ENCODE measurements at regions not wholly inside any gene's neighbourhood (a gene's known extent, or its start where the extent isn't known, plus 50 kb on each side); places are given as distances from the start of the nearest gene placed in this dataset.

DNA sequence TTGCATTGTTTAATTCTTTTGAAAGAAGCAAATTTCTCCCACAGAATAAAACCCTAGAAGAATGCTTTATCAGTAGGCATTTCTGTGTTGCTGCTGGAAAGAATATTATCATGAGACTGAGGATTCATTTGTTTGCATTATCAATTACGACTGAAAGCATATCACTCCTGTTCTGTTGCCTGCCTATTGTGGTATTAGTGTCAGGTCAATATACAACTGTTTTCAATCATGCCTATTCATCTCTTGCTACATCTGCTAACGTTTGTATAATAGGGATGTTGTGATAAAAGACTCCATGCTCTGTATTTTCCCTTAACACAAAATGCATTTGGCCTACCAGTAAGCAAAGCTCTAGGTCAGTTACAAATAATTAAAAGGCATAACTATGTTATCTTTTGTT, 221.5 kb downstream of the PTPRC start:
- CTCF ChIA-PET, result no interaction called here
- POLR2A ChIA-PET, result no interaction called here
- TF ChIP-seq HOXD13 (CRISPR knock-in tag; IDR thresholded peaks at IDR 0.05; ENCODE audit: borderline replicate concordance), result no peak
- no peak for TF ChIP-seq TCF7L2 (IDR thresholded peaks at IDR 0.05; ENCODE audit: borderline replicate concordance, low read depth, low read length)
- no peak for TF ChIP-seq ZNF292 (tag by site-specific recombination; IDR thresholded peaks at IDR 0.05; ENCODE audit: borderline replicate concordance, low read depth)
- no peak for TF ChIP-seq GLIS2 (tag by site-specific recombination; IDR thresholded peaks at IDR 0.05)
- TF ChIP-seq ZNF776 (tag by site-specific recombination; IDR thresholded peaks at IDR 0.05; ENCODE audit: borderline replicate concordance), result no peak
- no peak for TF ChIP-seq ZBTB20 (tag by site-specific recombination; IDR thresholded peaks at IDR 0.05)
- TF ChIP-seq ZNF555 (tag by site-specific recombination; conservative IDR thresholded peaks at IDR 0.05), result no peak
- TF ChIP-seq ZNF416 (tag by site-specific recombination; IDR thresholded peaks at IDR 0.05), result no peak
- no peak for TF ChIP-seq ZNF629 (tag by site-specific recombination; IDR thresholded peaks at IDR 0.05)
- no peak for TF ChIP-seq CTCF (tag by site-specific recombination; IDR thresholded peaks at IDR 0.05)
- TF ChIP-seq KLF1 (tag by site-specific recombination; IDR thresholded peaks at IDR 0.05), result no peak
- TF ChIP-seq GFI1B (tag by site-specific recombination; IDR thresholded peaks at IDR 0.05), result no peak
- TF ChIP-seq SP2 (tag by site-specific recombination; IDR thresholded peaks at IDR 0.05), result no peak
- no peak for TF ChIP-seq ZBTB21 (tag by site-specific recombination; IDR thresholded peaks at IDR 0.05)
- no peak for TF ChIP-seq SCRT1 (tag by site-specific recombination; IDR thresholded peaks at IDR 0.05; ENCODE audit: borderline replicate concordance)
- no peak for TF ChIP-seq ZNF146 (tag by site-specific recombination; IDR thresholded peaks at IDR 0.05)
- Histone ChIP-seq H3K4me3 (ENCODE audit: low read depth, low read length) (no peak overlapping the region), H3K9me3 (ENCODE audit: control insufficient read depth, insufficient read depth, low read depth, low read length) (no peaks in the 10 kb centered on the region), H3K27ac (ENCODE audit: extremely low read depth, low read depth, low read length) (no peak overlapping the region), H3K36me3 (ENCODE audit: control insufficient read depth in 2 of 2, insufficient read depth in 1 of 2, low read length in 2 of 2) (peaks cover 0 to 9% of the 10 kb centered on the region in 2 experiments; a peak in 2 of 3 replicates), H3K4me1 (ENCODE audit: control insufficient read depth, insufficient read depth, low read length) (0 out of 2 replicates have a peak, but pooled peaks cover 3% of the 10 kb centered on the region)

GRCh38 chr1:198861636-198862035, 222.8 kb downstream of the PTPRC start:
- TF ChIP-seq, protein P1, sequence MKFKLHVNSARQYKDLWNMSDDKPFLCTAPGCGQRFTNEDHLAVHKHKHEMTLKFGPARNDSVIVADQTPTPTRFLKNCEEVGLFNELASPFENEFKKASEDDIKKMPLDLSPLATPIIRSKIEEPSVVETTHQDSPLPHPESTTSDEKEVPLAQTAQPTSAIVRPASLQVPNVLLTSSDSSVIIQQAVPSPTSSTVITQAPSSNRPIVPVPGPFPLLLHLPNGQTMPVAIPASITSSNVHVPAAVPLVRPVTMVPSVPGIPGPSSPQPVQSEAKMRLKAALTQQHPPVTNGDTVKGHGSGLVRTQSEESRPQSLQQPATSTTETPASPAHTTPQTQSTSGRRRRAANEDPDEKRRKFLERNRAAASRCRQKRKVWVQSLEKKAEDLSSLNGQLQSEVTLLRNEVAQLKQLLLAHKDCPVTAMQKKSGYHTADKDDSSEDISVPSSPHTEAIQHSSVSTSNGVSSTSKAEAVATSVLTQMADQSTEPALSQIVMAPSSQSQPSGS (tag by site-specific recombination; IDR thresholded peaks at IDR 0.05; ENCODE audit: low read depth), result no peak
- TF ChIP-seq ZNF791 (tag by site-specific recombination; IDR thresholded peaks at IDR 0.05) (no peak), ZNF274 (IDR thresholded peaks at IDR 0.05; ENCODE audit: low read length) (no peak), ZNF274 (tag by site-specific recombination; IDR thresholded peaks at IDR 0.05; ENCODE audit: borderline replicate concordance) (no peak), ZNF707 (tag by site-specific recombination; IDR thresholded peaks at IDR 0.05) (no peak), GLIS1 (tag by site-specific recombination; IDR thresholded peaks at IDR 0.05) (no peak), ZNF416 (tag by site-specific recombination; IDR thresholded peaks at IDR 0.05) (no peak), ZBTB21 (tag by site-specific recombination; IDR thresholded peaks at IDR 0.05) (no peak), ZNF610 (tag by site-specific recombination; IDR thresholded peaks at IDR 0.05; ENCODE audit: borderline replicate concordance) (no peak), ZNF555 (tag by site-specific recombination; conservative IDR thresholded peaks at IDR 0.05) (no peak), ZNF521 (tag by site-specific recombination; IDR thresholded peaks at IDR 0.05) (no peak)
- H3K4me3 ChIP-seq (ENCODE audit: low read depth, low read length), result no peak overlapping the region
- 0 out of 2 replicates have a peak, but pooled peaks cover 3% of the 10 kb centered on the region for H3K4me1 ChIP-seq (ENCODE audit: control insufficient read depth, insufficient read depth, low read length)
- peaks cover 0 to 9% of the 10 kb centered on the region in 2 experiments; a peak in 2 of 3 replicates for H3K36me3 ChIP-seq (ENCODE audit: control insufficient read depth in 2 of 2, insufficient read depth in 1 of 2, low read length in 2 of 2)
- no peak overlapping the region for H3K27ac ChIP-seq (ENCODE audit: extremely low read depth, low read depth, low read length)
- H3K9me3 ChIP-seq (ENCODE audit: control insufficient read depth, insufficient read depth, low read depth, low read length), result no peaks in the 10 kb centered on the region
- ChIA-PET CTCF (no interaction called here), POLR2A (no interaction called here)

All from HEK293 (cell line).